GM23338 (cell line): ENCODE measurements at regions not wholly inside any gene's neighbourhood (a gene's known extent, or its start where the extent isn't known, plus 50 kb on each side); places are given as distances from the start of the nearest gene placed in this dataset.
"Not testable (repeated sequence)": the region's sequence is repeated elsewhere in the genome, so short reads cannot be mapped to it uniquely, and the experiment has no call there.

Experiments
- ATAC-seq: fragments of 200-7000 bp; cut with Tn5 transposase; 3 replicates; pipeline ENCODE4 v1.9.1; 2020
- DNase-seq: peaks from one replicate; pipeline ENCODE4 v3.0.0-alpha.2; 2015; ENCODE audit warnings: low spot score
- H2AFZ ChIP-seq: fragments of 200-600 bp; sonication (generic); 2 replicates; pipeline ENCODE4 v1.8.0; 2016; ENCODE audit warnings: antibody characterized with exemption, mild to moderate bottlenecking, moderate library complexity
- H3F3A ChIP-seq: fragments of 200-600 bp; sonication (generic); replicated peaks from 2 replicates; pipeline ENCODE4 v1.8.0; 2017; ENCODE audit warnings: antibody characterized with exemption, mixed run types, low read depth
- H3K27ac ChIP-seq: fragments of 200-600 bp; sonication (generic); 2 replicates; pipeline ENCODE4 v1.6.1; 2016; ENCODE audit warnings: low read depth
- H3K27me3 ChIP-seq: fragments of 200-600 bp; sonication (generic); 2 replicates; pipeline ENCODE4 v1.8.0; 2016; ENCODE audit warnings: mild to moderate bottlenecking, mixed run types, moderate library complexity; ENCODE audit not compliant: insufficient read depth
- H3K36me3 ChIP-seq: fragments of 200-600 bp; sonication (generic); 2 replicates; pipeline ENCODE4 v1.8.0; 2016; ENCODE audit warnings: mild to moderate bottlenecking; ENCODE audit not compliant: insufficient read depth
- H3K4me1 ChIP-seq: fragments of 200-600 bp; sonication (generic); 2 replicates; pipeline ENCODE4 v1.8.0; 2016; ENCODE audit warnings: mild to moderate bottlenecking, moderate library complexity; ENCODE audit not compliant: insufficient read depth
- H3K4me2 ChIP-seq: fragments of 200-600 bp; sonication (generic); 2 replicates; pipeline ENCODE4 v1.7.1; 2017; ENCODE audit warnings: mixed run types
- H3K4me3 ChIP-seq: fragments of 200-600 bp; sonication (generic); 2 replicates; pipeline ENCODE4 v1.6.1; 2016; ENCODE audit warnings: mixed run types
- H3K79me2 ChIP-seq: fragments of 200-600 bp; sonication (generic); replicated peaks from 2 replicates; pipeline ENCODE4 v1.8.0; 2017; ENCODE audit warnings: mild to moderate bottlenecking; ENCODE audit not compliant: insufficient read depth
- H3K9me2 ChIP-seq: fragments of 200-600 bp; sonication (generic); 2 replicates; pipeline ENCODE4 v1.8.0; 2017; ENCODE audit not compliant: insufficient read depth
- H4K20me1 ChIP-seq: fragments of 200-600 bp; sonication (generic); replicated peaks from 2 replicates; pipeline ENCODE4 v1.8.0; 2017; ENCODE audit warnings: mild to moderate bottlenecking; ENCODE audit not compliant: insufficient read depth
- H3K27ac Mint-ChIP-seq: 2 replicates; pipeline ENCODE4 v1.8.0; 2020; ENCODE audit warnings: inconsistent platforms, mild to moderate bottlenecking, moderate library complexity, mixed read lengths
- H3K27me3 Mint-ChIP-seq: 3 replicates; pipeline ENCODE4 v1.8.0; 2022; ENCODE audit warnings: low read depth, mild to moderate bottlenecking, moderate library complexity, mixed read lengths, inconsistent platforms; ENCODE audit not compliant: insufficient read depth, poor library complexity
- H3K36me3 Mint-ChIP-seq: 3 replicates; pipeline ENCODE4 v1.8.0; 2021; ENCODE audit warnings: low read depth, mild to moderate bottlenecking, inconsistent platforms, moderate library complexity, mixed read lengths
- H3K4me1 Mint-ChIP-seq: 3 replicates; pipeline ENCODE4 v1.8.0; 2020; ENCODE audit warnings: mild to moderate bottlenecking, inconsistent platforms, mixed read lengths
- H3K4me3 Mint-ChIP-seq: 3 replicates; pipeline ENCODE4 v1.8.0; 2021; ENCODE audit warnings: moderate library complexity, mild to moderate bottlenecking, inconsistent platforms, mixed read lengths
- H3K9me3 Mint-ChIP-seq: 3 replicates; pipeline ENCODE4 v1.8.0; 2020; ENCODE audit warnings: moderate library complexity, mild to moderate bottlenecking, inconsistent platforms, mixed read lengths

GRCh38 chr22:11795979-11796378 lies 3732.0 kb upstream of the OR11H1 start:
- H3K27me3 Mint-ChIP-seq, DNase-seq, H3F3A ChIP-seq, H3K36me3 Mint-ChIP-seq, ATAC-seq, H3K27ac ChIP-seq, H3K4me1 Mint-ChIP-seq, H3K79me2 ChIP-seq, H4K20me1 ChIP-seq, H2AFZ ChIP-seq, H3K4me1 ChIP-seq, H3K9me2 ChIP-seq, H3K27me3 ChIP-seq, H3K4me2 ChIP-seq, H3K27ac Mint-ChIP-seq, H3K4me3 Mint-ChIP-seq, H3K4me3 ChIP-seq, H3K36me3 ChIP-seq: not testable (repeated sequence)
- H3K9me3 Mint-ChIP-seq, result peaks cover 27% of the 10 kb centered on the region

GRCh38 chr22:11815481-11815880 lies 3712.5 kb upstream of the OR11H1 start:
- not testable (repeated sequence) for H3K79me2 ChIP-seq, H3K9me2 ChIP-seq, ATAC-seq, H3F3A ChIP-seq, H3K4me3 ChIP-seq, H3K4me1 ChIP-seq, H3K4me3 Mint-ChIP-seq, H3K4me1 Mint-ChIP-seq, H3K36me3 ChIP-seq, H2AFZ ChIP-seq, H3K27ac ChIP-seq, H3K27ac Mint-ChIP-seq, H3K4me2 ChIP-seq, DNase-seq, H3K27me3 Mint-ChIP-seq, H3K27me3 ChIP-seq, H4K20me1 ChIP-seq
- H3K36me3 Mint-ChIP-seq, result peaks cover 16% of the 10 kb centered on the region
- H3K9me3 Mint-ChIP-seq, result peaks cover 58% of the 10 kb centered on the region

GRCh38 chr22:11818845-11819244 lies 3709.1 kb upstream of the OR11H1 start:
- ATAC-seq, H3F3A ChIP-seq, H3K27ac Mint-ChIP-seq, H3K79me2 ChIP-seq, H3K36me3 ChIP-seq, H3K4me3 ChIP-seq, H3K4me1 ChIP-seq, H3K27ac ChIP-seq, H3K4me3 Mint-ChIP-seq, H3K4me2 ChIP-seq, H3K4me1 Mint-ChIP-seq, DNase-seq, H3K27me3 Mint-ChIP-seq, H4K20me1 ChIP-seq, H3K27me3 ChIP-seq, H2AFZ ChIP-seq, H3K9me2 ChIP-seq: not testable (repeated sequence)
- peaks cover 19% of the 10 kb centered on the region for H3K36me3 Mint-ChIP-seq
- H3K9me3 Mint-ChIP-seq, result peaks cover 72% of the 10 kb centered on the region

- H3K27me3 Mint-ChIP-seq, result not testable (repeated sequence)
Observed at GRCh38 chr22:11822326-11822725, 3705.7 kb upstream of the OR11H1 start.

GRCh38 chr22:11825009-11825408 lies 3703.0 kb upstream of the OR11H1 start:
- not testable (repeated sequence) for H3K4me3 Mint-ChIP-seq

More at GRCh38 chr22:11822326-11822725, 3705.7 kb upstream of the OR11H1 start:
- not testable (repeated sequence) for H3K27ac Mint-ChIP-seq, H3K4me3 ChIP-seq, ATAC-seq, H3K27me3 ChIP-seq, H2AFZ ChIP-seq, H3K36me3 ChIP-seq, H3K4me1 Mint-ChIP-seq, DNase-seq, H3K9me2 ChIP-seq, H3K27ac ChIP-seq, H4K20me1 ChIP-seq, H3K4me2 ChIP-seq, H3K4me1 ChIP-seq, H3K4me3 Mint-ChIP-seq, H3F3A ChIP-seq, H3K79me2 ChIP-seq
- Mint-ChIP-seq H3K36me3 (peaks cover 12% of the 10 kb centered on the region; the same call in 1 of the 3 replicates), H3K9me3 (peaks cover 53% of the 10 kb centered on the region)

GRCh38 chr22:11826000-11826399 lies 3702.0 kb upstream of the OR11H1 start:
- H4K20me1 ChIP-seq, H3K27ac ChIP-seq, H3K27me3 Mint-ChIP-seq, H3K4me3 Mint-ChIP-seq, H3K4me1 ChIP-seq, H3K9me2 ChIP-seq, DNase-seq, H3K79me2 ChIP-seq, H2AFZ ChIP-seq, H3K27me3 ChIP-seq, ATAC-seq, H3K4me1 Mint-ChIP-seq, H3K36me3 Mint-ChIP-seq, H3K36me3 ChIP-seq, H3F3A ChIP-seq, H3K4me3 ChIP-seq, H3K4me2 ChIP-seq, H3K27ac Mint-ChIP-seq: not testable (repeated sequence)
- H3K9me3 Mint-ChIP-seq, result peaks cover 23% of the 10 kb centered on the region

More at GRCh38 chr22:11825009-11825408, 3703.0 kb upstream of the OR11H1 start:
- not testable (repeated sequence) for H3K27ac ChIP-seq, H3F3A ChIP-seq, H3K9me2 ChIP-seq, H3K4me2 ChIP-seq, DNase-seq, H3K4me3 ChIP-seq, H3K79me2 ChIP-seq, H3K4me1 Mint-ChIP-seq, H3K4me1 ChIP-seq, H4K20me1 ChIP-seq, H3K36me3 ChIP-seq, H3K36me3 Mint-ChIP-seq, H3K27ac Mint-ChIP-seq, ATAC-seq, H2AFZ ChIP-seq, H3K27me3 ChIP-seq, H3K27me3 Mint-ChIP-seq
- H3K9me3 Mint-ChIP-seq, result peaks cover 28% of the 10 kb centered on the region

- not testable (repeated sequence) for H3K27me3 Mint-ChIP-seq, H3K27ac Mint-ChIP-seq, H3K27ac ChIP-seq, H3K27me3 ChIP-seq, H3F3A ChIP-seq, H3K36me3 ChIP-seq, H3K9me3 Mint-ChIP-seq, H3K4me2 ChIP-seq, H3K4me3 Mint-ChIP-seq, H2AFZ ChIP-seq, H3K9me2 ChIP-seq, H3K36me3 Mint-ChIP-seq, H3K4me1 ChIP-seq, ATAC-seq, H4K20me1 ChIP-seq, H3K79me2 ChIP-seq, H3K4me3 ChIP-seq, H3K4me1 Mint-ChIP-seq
- DNase-seq, result peak; percentile 0
Observed at GRCh38 chr22:11829426-11829825, 3698.6 kb upstream of the OR11H1 start.
